NCI-H2196 (cell line): ENCODE measurements at regions not wholly inside any gene's neighbourhood (a gene's known extent, or its start where the extent isn't known, plus 50 kb on each side); places are given as distances from the start of the nearest gene placed in this dataset.

Source experiments
- DNase-seq: peaks from one replicate; lab custom pipeline; 2025; ENCODE audit not compliant: unreplicated experiment; lab: John Stamatoyannopoulos, UW

- no peak for DNase-seq
These were observed 106.2 kb downstream of the SMIM20 start for GRCh38 chr4:26020083-26020668.

- DNase-seq = no peak
These were observed 106.9 kb downstream of the SMIM20 start for GRCh38 chr4:26020881-26021280.

- peak; percentile 80 for DNase-seq
These were observed 107.7 kb downstream of the SMIM20 start for GRCh38 chr4:26021417-26022345.

- DNase-seq = peak; percentile 83
These were observed 108.6 kb downstream of the SMIM20 start for GRCh38 chr4:26022346-26023202.

GRCh38 chr4:26023203-26023972, 109.4 kb downstream of the SMIM20 start:
- DNase-seq = no peak

GRCh38 chr4:26024079-26024478, 110.1 kb downstream of the SMIM20 start:
- no peak for DNase-seq

GRCh38 chr4:26028133-26028792, 114.2 kb downstream of the SMIM20 start:
- no peak for DNase-seq

GRCh38 chr4:26028793-26029567, 115.0 kb downstream of the SMIM20 start:
- DNase-seq = peak; percentile 23

- no peak for DNase-seq
These were observed 115.6 kb downstream of the SMIM20 start for GRCh38 chr4:26029568-26030131.

GRCh38 chr4:26030260-26030667, 116.2 kb downstream of the SMIM20 start:
- DNase-seq = no peak

- DNase-seq = no peak
These were observed 116.8 kb downstream of the SMIM20 start for GRCh38 chr4:26030780-26031179.

GRCh38 chr4:26031704-26032103, 117.7 kb downstream of the SMIM20 start:
- DNase-seq = no peak

- no peak for DNase-seq
These were observed 118.1 kb downstream of the SMIM20 start for GRCh38 chr4:26032142-26032541.

GRCh38 chr4:26032630-26033317, 118.8 kb downstream of the SMIM20 start:
- DNase-seq = peak; percentile 43

- no peak for DNase-seq
These were observed 119.4 kb downstream of the SMIM20 start for GRCh38 chr4:26033389-26033788.

GRCh38 chr4:26034849-26035248, 120.8 kb downstream of the SMIM20 start:
- DNase-seq = no peak

GRCh38 chr4:26035921-26036320, 121.9 kb downstream of the SMIM20 start:
- no peak for DNase-seq

- no peak for DNase-seq
These were observed 125.8 kb downstream of the SMIM20 start for GRCh38 chr4:26039639-26040359.
